DOHH2 (cell line): ENCODE measurements at regions not wholly inside any gene's neighbourhood (a gene's known extent, or its start where the extent isn't known, plus 50 kb on each side); places are given as distances from the start of the nearest gene placed in this dataset.

Experiments used
- H3F3A ChIP-seq: fragments of 200-600 bp; sonication (generic), shearing (Covaris generic); 2 replicates; pipeline ENCODE4 v1.6.0; 2016; ENCODE audit warnings: antibody characterized with exemption, mild to moderate bottlenecking; ENCODE audit not compliant: control insufficient read depth, insufficient read depth
- H3K27ac ChIP-seq: fragments of 200-600 bp; sonication (generic); 2 replicates; pipeline ENCODE4 v1.5.1; 2014; ENCODE audit warnings: low read depth, mild to moderate bottlenecking, low read length, moderate library complexity
- H3K27me3 ChIP-seq: fragments of 200-600 bp; sonication (generic); 2 replicates; pipeline ENCODE4 v1.6.1; 2014; ENCODE audit warnings: mild to moderate bottlenecking, low read length, mixed read lengths; ENCODE audit not compliant: control insufficient read depth
- H3K36me3 ChIP-seq: fragments of 200-600 bp; sonication (generic); 2 replicates; pipeline ENCODE4 v1.6.1; 2014; ENCODE audit warnings: mild to moderate bottlenecking, low read length, moderate library complexity, mixed read lengths; ENCODE audit not compliant: control insufficient read depth
- H3K4me1 ChIP-seq: fragments of 200-600 bp; sonication (generic); 2 replicates; pipeline ENCODE4 v1.6.1; 2014; ENCODE audit warnings: mild to moderate bottlenecking, low read length, mixed read lengths; ENCODE audit not compliant: control insufficient read depth
- H3K4me2 ChIP-seq: fragments of 200-600 bp; sonication (generic); 2 replicates; pipeline ENCODE4 v1.6.0; 2014; ENCODE audit warnings: mild to moderate bottlenecking, low read length, moderate library complexity
- H3K4me3 ChIP-seq: fragments of 200-600 bp; sonication (generic); 2 replicates; pipeline ENCODE4 v1.5.1; 2014; ENCODE audit warnings: mild to moderate bottlenecking, low read length, mixed read lengths
- H3K79me2 ChIP-seq: fragments of 200-600 bp; sonication (generic); 2 replicates; pipeline ENCODE4 v1.6.1; 2014; ENCODE audit warnings: mild to moderate bottlenecking, low read length, mixed read lengths; ENCODE audit not compliant: control insufficient read depth
- H3K9me2 ChIP-seq: fragments of 200-600 bp; sonication (generic); replicated peaks from 2 replicates; pipeline ENCODE4 v1.6.1; 2014; ENCODE audit warnings: mild to moderate bottlenecking, low read length, mixed read lengths; ENCODE audit not compliant: control insufficient read depth
- H3K9me3 ChIP-seq: fragments of 200-600 bp; sonication (generic); 2 replicates; pipeline ENCODE4 v1.6.1; 2014; ENCODE audit warnings: antibody characterized with exemption, low read length, mixed read lengths; ENCODE audit not compliant: control insufficient read depth, insufficient read depth
- H4K20me1 ChIP-seq: fragments of 200-600 bp; sonication (generic); 2 replicates; pipeline ENCODE4 v1.6.0; 2014; ENCODE audit warnings: low read depth, mild to moderate bottlenecking, antibody characterized with exemption, low read length, moderate library complexity; ENCODE audit not compliant: control insufficient read depth, insufficient read depth
- CTCF ChIP-seq: fragments of 200-600 bp; sonication (generic); IDR thresholded peaks from one replicate; pipeline ENCODE4 v1.5.1; 2014; ENCODE audit warnings: antibody characterized with exemption, mild to moderate bottlenecking, low read depth, low read length; ENCODE audit not compliant: poor library complexity, severe bottlenecking
- EZH2phosphoT487 ChIP-seq: fragments of 200-600 bp; sonication (generic); IDR thresholded peaks from 2 replicates; pipeline ENCODE4 v1.6.1; 2017; ENCODE audit warnings: borderline replicate concordance, mild to moderate bottlenecking, antibody characterized with exemption, low read length, moderate library complexity, mixed read lengths

GRCh38 chr13:75968103-75968838 lies 332.1 kb downstream of the LMO7 start:
- no peaks in the 10 kb centered on the region for H3K9me3 ChIP-seq
- H3K27me3 ChIP-seq: no peaks in the 10 kb centered on the region
- H3K79me2 ChIP-seq: no peaks in the 10 kb centered on the region
- TF ChIP-seq CTCF (no peak), EZH2phosphoT487 (no peak)
- no peak overlapping the region for H3K27ac ChIP-seq
- H3K36me3 ChIP-seq: no peaks in the 10 kb centered on the region
- H3K4me1 ChIP-seq: no peaks in the 10 kb centered on the region
- no peaks in the 10 kb centered on the region for H3K9me2 ChIP-seq
- H3F3A ChIP-seq: no peaks in the 10 kb centered on the region
- no peak overlapping the region for H3K4me3 ChIP-seq
- no peak overlapping the region for H3K4me2 ChIP-seq
- H4K20me1 ChIP-seq: no peaks in the 10 kb centered on the region

- no peaks in the 10 kb centered on the region for H3K36me3 ChIP-seq
- no peak overlapping the region for H3K27ac ChIP-seq
- no peaks in the 10 kb centered on the region for H3K9me3 ChIP-seq
- H3K9me2 ChIP-seq: no peaks in the 10 kb centered on the region
- no peaks in the 10 kb centered on the region for H3K79me2 ChIP-seq
- no peak overlapping the region for H3K4me3 ChIP-seq
- no peak overlapping the region for H3K4me2 ChIP-seq
- H3K4me1 ChIP-seq: no peaks in the 10 kb centered on the region
- no peaks in the 10 kb centered on the region for H4K20me1 ChIP-seq
- no peaks in the 10 kb centered on the region for H3F3A ChIP-seq
- no peak for TF ChIP-seq EZH2phosphoT487
- TF ChIP-seq CTCF: no peak
- H3K27me3 ChIP-seq: no peaks in the 10 kb centered on the region
Measured at GRCh38 chr13:75963302-75963701, 327.2 kb downstream of the LMO7 start.

- no peaks in the 10 kb centered on the region for H3K9me3 ChIP-seq
- no peaks in the 10 kb centered on the region for H3K27me3 ChIP-seq
- no peak overlapping the region for H3K4me3 ChIP-seq
- no peak overlapping the region for H3K4me2 ChIP-seq
- no peaks in the 10 kb centered on the region for H3K9me2 ChIP-seq
- no peaks in the 10 kb centered on the region for H3K36me3 ChIP-seq
- no peaks in the 10 kb centered on the region for H3K4me1 ChIP-seq
- no peaks in the 10 kb centered on the region for H3F3A ChIP-seq
- no peaks in the 10 kb centered on the region for H4K20me1 ChIP-seq
- H3K79me2 ChIP-seq: no peaks in the 10 kb centered on the region
- no peak overlapping the region for H3K27ac ChIP-seq
- TF ChIP-seq EZH2phosphoT487 (no peak), CTCF (no peak)
Measured at GRCh38 chr13:75961911-75962310, 325.8 kb downstream of the LMO7 start.
